ENCODE measurements at regions not wholly inside any gene's neighbourhood (a gene's known extent, or its start where the extent isn't known, plus 50 kb on each side); places are given as distances from the start of the nearest gene placed in this dataset.

DNA sequence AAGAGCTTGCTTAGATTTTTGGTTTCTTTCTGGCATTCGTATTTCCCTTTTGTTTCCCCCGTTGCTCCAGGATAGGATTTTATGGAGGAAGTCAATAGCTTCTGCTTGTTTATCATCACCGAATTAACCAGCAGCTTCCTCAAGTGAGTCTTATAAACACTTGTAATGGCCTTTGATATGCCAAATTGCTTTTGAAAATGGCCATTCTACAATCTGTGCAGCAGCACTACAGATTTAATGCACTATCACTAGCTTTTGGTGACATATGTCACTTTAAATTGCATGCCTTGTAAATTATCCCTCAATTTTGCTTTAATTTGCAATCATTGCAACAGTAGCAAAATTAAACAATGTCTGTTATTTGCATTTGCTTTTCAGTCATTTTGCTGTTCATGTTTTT lies 774.7 kb downstream of the METTL4 start:
- Histone ChIP-seq H3K4me1 (no peaks in the 10 kb centered on the region), H3K27me3 (no peaks in the 10 kb centered on the region), H3K9me3 (peaks cover 0 to 6% (median 0%) of the 10 kb centered on the region in 4 donors), H3K4me3 (no peak overlapping the region), H3K27ac (no peak overlapping the region), H3K36me3 (no peaks in the 10 kb centered on the region)
- 35 to 37% methylated on average over 3 of the region's 3 CpGs for WGBS, 2 donors
- TF ChIP-seq POLR2AphosphoS5 (IDR thresholded peaks at IDR 0.05) = no peak
- TF ChIP-seq EP300 (IDR thresholded peaks at IDR 0.05) = no peak
- TF ChIP-seq POLR2A (IDR thresholded peaks at IDR 0.05) = no peak
- TF ChIP-seq CTCF (IDR thresholded peaks at IDR 0.05) = no peak
- DNase-seq = no peak
- intact Hi-C loops (cut with DNase I) = no loop called here

DNA sequence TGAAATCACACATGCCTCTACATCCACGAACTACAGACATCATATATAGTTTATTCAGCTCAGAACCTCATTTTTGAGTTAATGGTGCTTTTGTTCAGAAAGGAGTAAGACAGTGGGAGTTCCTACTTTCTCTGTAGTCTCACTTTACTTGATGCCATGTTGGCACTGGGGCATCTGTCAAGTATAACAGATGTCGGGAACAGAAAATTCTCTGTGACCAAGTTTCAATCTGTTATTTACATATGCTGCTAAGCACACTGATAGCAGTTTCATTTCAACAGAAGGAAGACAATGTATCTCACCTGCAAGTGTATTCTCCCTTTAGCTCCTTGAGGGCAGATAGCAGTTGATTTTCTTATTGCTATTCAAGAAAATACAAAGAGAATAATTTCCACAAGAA lies 774.1 kb downstream of the METTL4 start:
- 38 to 58% methylated on average over 2 of the region's 2 CpGs for WGBS, 2 donors
- H3K27ac ChIP-seq = no peak overlapping the region
- intact Hi-C loops (cut with DNase I) = no loop called here
- H3K9me3 ChIP-seq = peaks cover 0 to 6% (median 0%) of the 10 kb centered on the region in 4 donors
- no peak overlapping the region for H3K4me3 ChIP-seq
- H3K36me3 ChIP-seq = no peaks in the 10 kb centered on the region
- DNase-seq = no peak
- no peaks in the 10 kb centered on the region for H3K4me1 ChIP-seq
- no peaks in the 10 kb centered on the region for H3K27me3 ChIP-seq
- TF ChIP-seq POLR2AphosphoS5 (IDR thresholded peaks at IDR 0.05) (no peak), POLR2A (IDR thresholded peaks at IDR 0.05) (no peak), CTCF (IDR thresholded peaks at IDR 0.05) (no peak), EP300 (IDR thresholded peaks at IDR 0.05) (no peak)

DNA sequence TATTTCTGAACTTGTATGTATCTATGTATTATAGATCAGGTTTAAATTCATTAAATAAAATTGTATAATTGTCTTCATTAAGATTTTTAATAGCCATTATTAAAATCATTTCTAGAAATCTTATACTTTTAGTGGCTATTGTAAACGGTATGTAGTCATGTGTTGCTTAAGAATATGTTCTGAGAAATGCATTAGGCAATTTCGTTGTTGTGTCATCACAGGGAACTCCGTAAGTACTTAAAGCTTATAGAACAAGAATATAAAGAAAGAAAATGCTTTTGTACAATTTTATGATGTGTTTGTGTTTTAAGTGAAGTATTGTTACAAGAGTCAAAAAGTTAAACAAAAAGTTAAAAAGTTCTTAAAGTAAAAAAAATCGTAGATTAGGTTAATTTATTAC lies 765.8 kb downstream of the METTL4 start:
- Histone ChIP-seq H3K27me3 (no peaks in the 10 kb centered on the region), H3K9me3 (no peaks in the 10 kb centered on the region), H3K4me1 (no peaks in the 10 kb centered on the region), H3K27ac (no peak overlapping the region), H3K4me3 (no peak overlapping the region), H3K36me3 (no peaks in the 10 kb centered on the region)
- 74 to 82% methylated on average over 4 of the region's 4 CpGs for WGBS, 2 donors
- no peak for DNase-seq
- intact Hi-C loops (cut with DNase I) = no loop called here
- TF ChIP-seq EP300 (IDR thresholded peaks at IDR 0.05) (no peak), CTCF (IDR thresholded peaks at IDR 0.05) (no peak), POLR2AphosphoS5 (IDR thresholded peaks at IDR 0.05) (no peak), POLR2A (IDR thresholded peaks at IDR 0.05) (no peak)

GRCh38 chr18:1806884-1807615 lies 764.3 kb downstream of the METTL4 start:
- H3K27ac ChIP-seq = no peak overlapping the region
- H3K36me3 ChIP-seq = no peaks in the 10 kb centered on the region
- no peak overlapping the region for H3K4me3 ChIP-seq
- 80 to 84% methylated on average over 7 of the region's 7 CpGs for WGBS, 2 donors
- no peaks in the 10 kb centered on the region for H3K27me3 ChIP-seq
- DNase-seq = no peak
- intact Hi-C loops (cut with DNase I) = no loop called here
- H3K9me3 ChIP-seq = no peaks in the 10 kb centered on the region
- H3K4me1 ChIP-seq = no peaks in the 10 kb centered on the region
- TF ChIP-seq POLR2A (IDR thresholded peaks at IDR 0.05) = no peak
- TF ChIP-seq CTCF (IDR thresholded peaks at IDR 0.05) = no peak
- no peak for TF ChIP-seq EP300 (IDR thresholded peaks at IDR 0.05)
- no peak for TF ChIP-seq POLR2AphosphoS5 (IDR thresholded peaks at IDR 0.05)

- H3K27me3 ChIP-seq = no peaks in the 10 kb centered on the region
- no peak overlapping the region for H3K27ac ChIP-seq
- no peaks in the 10 kb centered on the region for H3K36me3 ChIP-seq
- H3K4me3 ChIP-seq = no peak overlapping the region
- no peaks in the 10 kb centered on the region for H3K4me1 ChIP-seq
- DNase-seq = no peak
- TF ChIP-seq CTCF (IDR thresholded peaks at IDR 0.05) (no peak), POLR2AphosphoS5 (IDR thresholded peaks at IDR 0.05) (no peak), POLR2A (IDR thresholded peaks at IDR 0.05) (no peak), EP300 (IDR thresholded peaks at IDR 0.05) (no peak)
- intact Hi-C loops (cut with DNase I) = no loop called here
- 81 to 84% methylated on average over 5 of the region's 5 CpGs for WGBS, 2 donors
- H3K9me3 ChIP-seq = no peaks in the 10 kb centered on the region
These were observed 760.0 kb downstream of the METTL4 start for GRCh38 chr18:1811282-1811681.

Measured in sigmoid colon (tissue), 6 donors.